PC-3 (cell line): ENCODE measurements at regions not wholly inside any gene's neighbourhood (a gene's known extent, or its start where the extent isn't known, plus 50 kb on each side); places are given as distances from the start of the nearest gene placed in this dataset.

ENCODE experiments used
- ATAC-seq: fragments of 200-7000 bp; cut with Tn5 transposase; 2 replicates; pipeline ENCODE4 v1.9.1; 2020; ENCODE audit warnings: mild to moderate bottlenecking, moderate library complexity
- BruUV-seq: library from RNA; stranded (reverse); fragments of 400-500 nt; replicated peaks from 2 replicates; lab custom pipeline; 2021; lab: Mats Ljungman, UMichigan
- CTCF ChIA-PET: fragments of 300-600 bp; sonication (Branson Sonifier 250); formaldehyde crosslinking; loops from one replicate; lab custom pipeline; 2022; ENCODE audit warnings: antibody characterized with exemption; lab: Charles Lee
- POLR2A ChIA-PET: fragments of 300-600 bp; sonication (Branson Sonifier 250); formaldehyde crosslinking; loops from one replicate; lab custom pipeline; 2022; ENCODE audit warnings: antibody characterized with exemption; ENCODE audit not compliant: unreplicated experiment; lab: Charles Lee
- DNase-seq: peaks from one replicate; pipeline ENCODE4 v3.0.0-alpha.2; 2015
- H2AFZ ChIP-seq: fragments of 300-600 bp; sonication (generic); 2 replicates; pipeline ENCODE4 v1.6.0; 2016; ENCODE audit warnings: antibody characterized with exemption, low read length
- H3F3A ChIP-seq: fragments of 300-600 bp; sonication (generic); one replicate; pipeline ENCODE4 v1.6.0; 2017; ENCODE audit warnings: antibody characterized with exemption, low read length, control low read depth, mild to moderate bottlenecking; ENCODE audit not compliant: unreplicated experiment
- H3K27ac ChIP-seq: fragments of 300-600 bp; sonication (generic); 2 replicates; pipeline ENCODE4 v1.5.1; 2016; ENCODE audit warnings: mild to moderate bottlenecking, low read length
- H3K27me3 ChIP-seq: fragments of 300-600 bp; sonication (generic); 2 replicates; pipeline ENCODE4 v1.6.1; 2016; ENCODE audit warnings: low read length, mixed read lengths
- H3K36me3 ChIP-seq: fragments of 300-600 bp; sonication (generic); 2 replicates; pipeline ENCODE4 v1.6.1; 2016; ENCODE audit warnings: low read depth, mixed run types, low read length, mixed read lengths
- H3K4me1 ChIP-seq: fragments of 300-600 bp; sonication (generic); 2 replicates; pipeline ENCODE4 v1.5.1; 2016; ENCODE audit warnings: low read length; ENCODE audit not compliant: insufficient read depth
- H3K4me2 ChIP-seq: fragments of 300-600 bp; sonication (generic); 2 replicates; pipeline ENCODE4 v1.6.0; 2016; ENCODE audit warnings: low read length
- H3K4me3 ChIP-seq: fragments of 300-600 bp; sonication (generic); 2 replicates; pipeline ENCODE4 v1.5.1; 2016; ENCODE audit warnings: mild to moderate bottlenecking, low read length, mixed read lengths
- H3K79me2 ChIP-seq: fragments of 300-600 bp; sonication (generic); 2 replicates; pipeline ENCODE4 v1.6.1; 2017; ENCODE audit warnings: low read length, mixed read lengths
- H3K9ac ChIP-seq: fragments of 300-600 bp; sonication (generic); 2 replicates; pipeline ENCODE4 v1.6.0; 2016; ENCODE audit warnings: mild to moderate bottlenecking, low read length
- H3K9me2 ChIP-seq: fragments of 300-600 bp; sonication (generic); replicated peaks from 2 replicates; pipeline ENCODE4 v1.6.1; 2016; ENCODE audit warnings: mixed run types, low read length, mixed read lengths
- H3K9me3 ChIP-seq: fragments of 300-600 bp; sonication (generic); 2 replicates; pipeline ENCODE4 v1.6.1; 2016; ENCODE audit warnings: low read length, mixed read lengths
- H4K20me1 ChIP-seq: fragments of 300-600 bp; sonication (generic); 2 replicates; pipeline ENCODE4 v1.6.1; 2016; ENCODE audit warnings: low read length, mixed read lengths
- EZH2 ChIP-seq: fragments of 300-600 bp; sonication (generic); IDR thresholded peaks from one replicate; pipeline ENCODE4 v1.6.1; 2017; ENCODE audit warnings: antibody characterized with exemption, mild to moderate bottlenecking, low read length; ENCODE audit not compliant: unreplicated experiment
- EZH2phosphoT487 ChIP-seq: fragments of 300-600 bp; sonication (generic); IDR thresholded peaks from 2 replicates; pipeline ENCODE4 v1.6.1; 2018; ENCODE audit warnings: mild to moderate bottlenecking, antibody characterized with exemption, low read length, borderline replicate concordance
- intact Hi-C: fragments of 100-400 bp; cut with micrococcal nuclease; formaldehyde crosslinking; loops from 2 replicates; pipeline ENCODE4 v1.9.0; 2023
- TF ChIP-seq, protein P1 (sequence below): fragments of 300-600 bp; sonication (generic); conservative IDR thresholded peaks from 2 replicates; pipeline ENCODE4 v1.5.1; 2017; ENCODE audit warnings: antibody characterized with exemption, low read depth, mild to moderate bottlenecking, low read length

DNA sequence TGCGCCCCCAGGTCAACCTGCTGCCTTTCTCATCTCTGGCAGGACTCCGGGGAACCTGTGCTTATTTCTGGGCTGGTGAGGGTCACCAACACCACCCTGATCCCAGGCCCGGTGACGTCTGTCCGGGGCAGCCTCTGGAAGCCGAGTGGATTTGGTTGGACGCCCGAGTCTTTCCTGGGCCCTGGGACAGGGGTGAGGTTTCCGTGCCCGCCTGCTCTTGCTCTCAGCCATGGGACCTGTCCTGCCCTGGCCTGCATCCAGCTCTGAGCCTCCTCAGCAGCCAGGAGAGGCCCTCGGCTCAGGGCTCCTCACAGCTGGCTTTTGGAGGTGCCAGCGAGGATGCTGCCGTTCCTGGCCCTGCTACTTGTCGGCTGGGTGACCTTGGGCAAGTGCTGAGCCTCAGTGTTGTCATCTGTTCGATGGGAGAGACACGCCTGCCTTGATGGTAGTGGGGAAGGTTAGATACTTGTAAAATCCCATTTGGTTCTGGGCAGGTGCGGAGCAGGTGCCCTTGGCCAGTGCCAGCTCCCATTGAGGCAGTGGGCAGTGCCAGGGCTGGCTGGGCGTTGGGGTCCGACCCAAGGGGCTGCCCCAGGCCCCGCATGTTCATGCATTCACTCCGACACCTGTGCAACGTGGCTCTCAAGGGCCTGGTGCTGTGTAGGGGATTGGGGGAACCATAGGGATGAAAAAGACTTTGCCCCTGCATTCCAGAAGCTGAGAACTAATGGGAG lies 58.9 kb upstream of the THY1 start:
- H3K9me2 ChIP-seq = no peaks in the 10 kb centered on the region
- no TSS peak for BruUV-seq
- H3K4me3 ChIP-seq = no peak overlapping the region
- no peaks in the 10 kb centered on the region for H3K79me2 ChIP-seq
- peak overlapping the region; percentile 39 for H3K4me2 ChIP-seq
- H4K20me1 ChIP-seq = no peaks in the 10 kb centered on the region
- H3K9me3 ChIP-seq = no peaks in the 10 kb centered on the region
- H3K36me3 ChIP-seq = no peaks in the 10 kb centered on the region
- ChIA-PET POLR2A (no interaction called here), CTCF (no interaction called here)
- no peak overlapping the region for H3K9ac ChIP-seq
- TF ChIP-seq, protein P1, sequence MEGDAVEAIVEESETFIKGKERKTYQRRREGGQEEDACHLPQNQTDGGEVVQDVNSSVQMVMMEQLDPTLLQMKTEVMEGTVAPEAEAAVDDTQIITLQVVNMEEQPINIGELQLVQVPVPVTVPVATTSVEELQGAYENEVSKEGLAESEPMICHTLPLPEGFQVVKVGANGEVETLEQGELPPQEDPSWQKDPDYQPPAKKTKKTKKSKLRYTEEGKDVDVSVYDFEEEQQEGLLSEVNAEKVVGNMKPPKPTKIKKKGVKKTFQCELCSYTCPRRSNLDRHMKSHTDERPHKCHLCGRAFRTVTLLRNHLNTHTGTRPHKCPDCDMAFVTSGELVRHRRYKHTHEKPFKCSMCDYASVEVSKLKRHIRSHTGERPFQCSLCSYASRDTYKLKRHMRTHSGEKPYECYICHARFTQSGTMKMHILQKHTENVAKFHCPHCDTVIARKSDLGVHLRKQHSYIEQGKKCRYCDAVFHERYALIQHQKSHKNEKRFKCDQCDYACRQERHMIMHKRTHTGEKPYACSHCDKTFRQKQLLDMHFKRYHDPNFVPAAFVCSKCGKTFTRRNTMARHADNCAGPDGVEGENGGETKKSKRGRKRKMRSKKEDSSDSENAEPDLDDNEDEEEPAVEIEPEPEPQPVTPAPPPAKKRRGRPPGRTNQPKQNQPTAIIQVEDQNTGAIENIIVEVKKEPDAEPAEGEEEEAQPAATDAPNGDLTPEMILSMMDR = peak; percentile 35; the same call in 1 of the 2 replicates
- TF ChIP-seq EZH2phosphoT487 (no peak), EZH2 (no peak)
- peaks cover 10% of the 10 kb centered on the region for H3K4me1 ChIP-seq
- intact Hi-C loops = loop anchor here (1.0 to 5.0 kb wide), 7 partner anchors 52 to 626 kb away; partner anchors contain the start of gene NECTIN1
- ATAC-seq (peak; percentile 3), DNase-seq (no peak)
- no peak overlapping the region for H3K27ac ChIP-seq
- H3K27me3 ChIP-seq = no peaks in the 10 kb centered on the region
- H3F3A ChIP-seq = no peaks in the 10 kb centered on the region
- H2AFZ ChIP-seq = no peak overlapping the region

DNA sequence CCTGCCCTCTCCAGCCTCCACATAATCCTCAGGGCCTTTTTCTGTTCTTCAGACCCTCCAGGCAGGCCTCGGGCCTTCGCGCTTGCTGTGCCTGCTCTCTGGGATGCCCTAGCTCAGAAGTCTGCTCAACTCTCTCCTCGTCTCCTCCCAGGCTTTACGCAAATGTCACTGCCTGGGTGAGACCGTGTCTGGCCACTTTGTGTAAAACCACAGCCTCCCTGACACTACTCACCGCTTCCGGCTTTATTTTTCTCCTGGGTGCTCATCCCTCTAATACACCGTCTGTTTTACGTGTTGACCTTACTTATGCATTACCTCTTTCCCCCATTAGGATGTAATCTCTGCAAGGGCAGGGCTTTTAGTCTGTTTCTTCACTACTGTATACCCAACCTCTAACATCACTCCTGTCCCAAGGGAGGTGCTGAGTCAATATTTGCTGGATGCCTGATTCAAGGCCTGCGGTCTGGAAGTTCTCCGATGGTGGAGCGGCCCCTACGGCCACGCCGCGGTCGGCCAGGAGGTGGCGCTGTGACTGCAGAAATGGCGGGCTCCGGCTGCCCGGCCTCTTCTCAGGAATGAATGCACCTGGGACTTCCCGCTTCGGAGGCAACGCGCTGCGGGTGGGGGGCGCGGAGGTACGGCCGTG lies 58.2 kb upstream of the THY1 start:
- H3K9me3 ChIP-seq = no peaks in the 10 kb centered on the region
- H3K4me2 ChIP-seq = peak overlapping the region; percentile 61
- no peaks in the 10 kb centered on the region for H3K36me3 ChIP-seq
- TF ChIP-seq EZH2phosphoT487 = no peak
- TF ChIP-seq, protein P1 = peak; percentile 99
- no peaks in the 10 kb centered on the region for H3F3A ChIP-seq
- H3K9ac ChIP-seq = peak overlapping the region; percentile 21; the same call in 1 of the 2 replicates
- H4K20me1 ChIP-seq = no peaks in the 10 kb centered on the region
- ATAC-seq (peak; percentile 98), DNase-seq (peak; percentile 99)
- no peaks in the 10 kb centered on the region for H3K9me2 ChIP-seq
- peaks cover 10% of the 10 kb centered on the region for H3K4me1 ChIP-seq
- POLR2A ChIA-PET = no interaction called here
- intact Hi-C loops = loop anchor here (1.0 to 5.0 kb wide), 7 partner anchors 53 to 627 kb away; partner anchors contain the start of gene NECTIN1
- no peaks in the 10 kb centered on the region for H3K27me3 ChIP-seq
- no peak overlapping the region for H2AFZ ChIP-seq
- no TSS peak for BruUV-seq
- H3K27ac ChIP-seq = peak overlapping the region; percentile 78
- CTCF ChIA-PET = no interaction called here
- H3K4me3 ChIP-seq = no peak overlapping the region
- H3K79me2 ChIP-seq = no peaks in the 10 kb centered on the region
